ENCODE measurements at regions not wholly inside any gene's neighbourhood (a gene's known extent, or its start where the extent isn't known, plus 50 kb on each side); places are given as distances from the start of the nearest gene placed in this dataset.

DNA sequence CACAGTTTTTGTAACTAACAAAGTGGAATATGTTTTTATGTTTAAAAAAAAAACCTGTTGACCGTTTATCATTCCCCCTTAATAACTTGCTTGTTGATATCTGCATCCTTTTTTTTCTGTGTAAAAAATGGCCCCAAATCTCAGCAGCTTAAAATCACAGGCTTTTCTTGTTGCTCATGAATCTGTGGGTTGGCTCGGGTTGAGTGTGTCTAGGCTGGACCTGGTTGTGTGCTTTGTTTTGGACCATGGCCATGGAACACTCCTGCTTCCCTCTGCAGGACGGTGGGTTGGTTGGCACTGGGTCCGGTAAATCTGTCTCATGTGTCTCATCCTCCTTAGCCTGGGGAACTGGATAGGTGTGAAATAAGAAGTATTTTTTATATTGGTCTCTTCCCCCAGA is 139.0 kb upstream of the LINC00305 start:
- no peak overlapping the region for H3K4me3 ChIP-seq
- no peak overlapping the region for H3K27ac ChIP-seq
- TF ChIP-seq, protein P1, sequence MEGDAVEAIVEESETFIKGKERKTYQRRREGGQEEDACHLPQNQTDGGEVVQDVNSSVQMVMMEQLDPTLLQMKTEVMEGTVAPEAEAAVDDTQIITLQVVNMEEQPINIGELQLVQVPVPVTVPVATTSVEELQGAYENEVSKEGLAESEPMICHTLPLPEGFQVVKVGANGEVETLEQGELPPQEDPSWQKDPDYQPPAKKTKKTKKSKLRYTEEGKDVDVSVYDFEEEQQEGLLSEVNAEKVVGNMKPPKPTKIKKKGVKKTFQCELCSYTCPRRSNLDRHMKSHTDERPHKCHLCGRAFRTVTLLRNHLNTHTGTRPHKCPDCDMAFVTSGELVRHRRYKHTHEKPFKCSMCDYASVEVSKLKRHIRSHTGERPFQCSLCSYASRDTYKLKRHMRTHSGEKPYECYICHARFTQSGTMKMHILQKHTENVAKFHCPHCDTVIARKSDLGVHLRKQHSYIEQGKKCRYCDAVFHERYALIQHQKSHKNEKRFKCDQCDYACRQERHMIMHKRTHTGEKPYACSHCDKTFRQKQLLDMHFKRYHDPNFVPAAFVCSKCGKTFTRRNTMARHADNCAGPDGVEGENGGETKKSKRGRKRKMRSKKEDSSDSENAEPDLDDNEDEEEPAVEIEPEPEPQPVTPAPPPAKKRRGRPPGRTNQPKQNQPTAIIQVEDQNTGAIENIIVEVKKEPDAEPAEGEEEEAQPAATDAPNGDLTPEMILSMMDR (IDR thresholded peaks at IDR 0.05), result no peak
- no peak for DNase-seq (ENCODE audit: low spot score)

GRCh38 chr18:64283059-64283458 is 134.2 kb upstream of the LINC00305 start:
- DNase-seq (ENCODE audit: low spot score), result no peak
- Histone ChIP-seq H3K27ac (no peak overlapping the region), H3K4me3 (no peak overlapping the region)
- TF ChIP-seq, protein P1 (IDR thresholded peaks at IDR 0.05), result no peak

DNA sequence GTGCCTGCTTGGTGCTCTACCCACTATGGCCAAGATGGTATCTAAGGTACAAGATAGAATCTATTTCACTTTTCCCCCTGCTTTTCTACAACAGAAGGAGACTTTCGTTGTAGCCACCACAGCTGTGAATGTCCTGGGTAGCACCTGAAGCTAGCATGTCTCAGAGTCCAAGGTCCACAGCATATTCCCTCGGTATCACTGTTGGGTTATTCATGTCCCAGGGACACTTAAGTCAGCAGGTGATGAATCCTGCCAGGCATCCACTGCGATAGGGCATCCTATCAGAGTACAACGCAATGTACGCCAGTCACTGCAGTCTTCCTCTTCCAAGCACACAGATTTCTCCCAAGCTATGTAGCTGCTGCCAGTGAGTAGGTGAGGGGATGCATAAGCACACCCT is 129.1 kb upstream of the LINC00305 start:
- no peak for DNase-seq (ENCODE audit: low spot score)
- TF ChIP-seq, protein P1 (IDR thresholded peaks at IDR 0.05), result no peak
- no peak overlapping the region for H3K4me3 ChIP-seq
- H3K27ac ChIP-seq, result no peak overlapping the region

DNA sequence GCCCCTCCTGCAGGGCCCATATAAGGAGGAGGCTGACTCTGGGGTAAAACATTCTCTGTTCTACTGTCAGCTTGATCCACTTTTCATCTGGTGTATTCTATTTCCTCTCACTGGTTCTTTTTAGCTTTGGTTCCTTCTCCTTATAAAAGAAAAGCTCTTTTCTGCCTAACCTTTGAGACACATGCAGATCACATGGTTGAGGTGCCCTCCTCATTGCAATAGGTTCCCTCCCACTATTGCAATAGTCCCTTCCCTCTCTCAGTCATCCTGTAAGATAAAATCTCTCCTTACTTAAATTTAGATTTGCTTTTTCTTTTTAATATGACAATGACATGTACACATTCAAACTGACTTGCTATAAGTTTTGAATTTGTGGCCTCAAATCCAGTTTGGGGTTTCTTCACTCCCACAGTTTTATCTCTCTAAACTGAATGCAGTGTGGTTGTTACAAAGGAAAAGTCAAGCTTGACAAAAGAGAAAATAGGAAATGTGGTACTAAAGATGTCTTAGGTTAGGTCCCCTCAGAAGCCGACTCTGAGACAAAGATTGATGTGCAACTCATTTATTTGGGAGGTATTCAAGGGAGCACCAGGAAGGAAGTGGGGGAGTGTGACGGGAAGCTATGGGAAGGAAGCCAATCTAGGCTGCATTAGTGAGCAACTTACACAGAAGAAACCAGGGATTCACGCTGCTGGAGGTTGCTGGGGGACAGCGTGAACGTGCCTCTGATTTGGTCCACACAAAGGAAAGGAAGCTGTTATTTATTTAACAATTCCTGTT is 127.6 kb upstream of the LINC00305 start:
- Histone ChIP-seq H3K4me3 (no peak overlapping the region), H3K27ac (no peak overlapping the region)
- DNase-seq (ENCODE audit: low spot score), result no peak
- TF ChIP-seq, protein P1 (IDR thresholded peaks at IDR 0.05), result no peak

DNA sequence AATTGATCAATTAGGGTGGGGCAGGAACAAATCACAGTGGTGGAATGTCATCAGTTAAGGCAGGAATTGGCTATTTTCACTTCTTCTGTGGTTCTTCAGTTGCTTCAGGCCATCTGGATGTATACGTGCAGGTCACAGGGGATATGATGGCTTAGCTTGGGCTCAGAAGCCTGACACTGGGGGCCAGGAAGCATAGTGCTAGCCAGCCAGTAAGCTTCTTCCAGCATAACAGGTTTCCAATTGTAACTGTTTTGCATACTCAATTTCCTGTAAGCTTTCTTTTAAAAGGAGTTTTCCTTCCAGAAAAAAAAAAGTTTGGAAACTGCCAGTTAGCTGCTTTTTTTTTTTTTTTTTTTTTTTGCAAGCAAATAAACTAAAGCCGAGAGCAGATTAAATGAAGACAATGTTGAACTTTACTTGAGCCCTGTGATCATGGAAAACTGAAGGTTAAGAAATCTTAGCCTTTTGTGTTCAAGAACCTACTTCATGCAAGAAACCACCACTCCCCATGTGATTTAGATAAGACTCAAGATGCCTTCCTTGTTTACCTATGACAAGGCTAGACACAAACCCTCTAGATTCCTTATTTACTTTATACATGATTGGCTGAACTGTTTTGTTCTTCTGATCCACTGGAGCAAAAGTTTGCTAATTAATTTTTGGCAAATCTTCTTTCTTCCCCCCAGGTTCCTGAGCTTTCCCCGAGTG is 126.9 kb upstream of the LINC00305 start:
- TF ChIP-seq, protein P1 (IDR thresholded peaks at IDR 0.05), result no peak
- H3K27ac ChIP-seq, result no peak overlapping the region
- no peak overlapping the region for H3K4me3 ChIP-seq
- no peak for DNase-seq (ENCODE audit: low spot score)

- TF ChIP-seq, protein P1 (IDR thresholded peaks at IDR 0.05), result no peak
- Histone ChIP-seq H3K4me3 (no peak overlapping the region), H3K27ac (no peak overlapping the region)
- no peak for DNase-seq (ENCODE audit: low spot score)
Observed at GRCh38 chr18:64273724-64274123, 124.8 kb upstream of the LINC00305 start.

Data from coronary artery (tissue), 2 donors.